DND-41 (cell line): ENCODE measurements at regions not wholly inside any gene's neighbourhood (a gene's known extent, or its start where the extent isn't known, plus 50 kb on each side); places are given as distances from the start of the nearest gene placed in this dataset.

Experiments
- ATAC-seq: fragments of 200-7000 bp; cut with Tn5 transposase; 3 replicates; pipeline ENCODE4 v1.9.1; 2021; ENCODE audit warnings: low read depth; ENCODE audit not compliant: insufficient read depth
- DNase-seq: peaks from one replicate; pipeline ENCODE4 v3.0.0-alpha.2; 2020
- H2AFZ ChIP-seq: 2 replicates; pipeline ENCODE4 v1.6.0; 2012; ENCODE audit warnings: low read depth, low read length
- H3K27ac ChIP-seq: 2 replicates; pipeline ENCODE4 v1.5.1; 2012; ENCODE audit warnings: low read length, inconsistent platforms
- H3K27me3 ChIP-seq: fragments of 200-600 bp; sonication (generic); 2 replicates; pipeline ENCODE4 v1.6.0; 2012; ENCODE audit warnings: low read length, mild to moderate bottlenecking, inconsistent platforms; ENCODE audit not compliant: insufficient read depth, poor library complexity
- H3K36me3 ChIP-seq: 2 replicates; pipeline ENCODE4 v1.5.1; 2012; ENCODE audit warnings: low read length, inconsistent platforms; ENCODE audit not compliant: insufficient read depth
- H3K4me1 ChIP-seq: 2 replicates; pipeline ENCODE4 v1.5.1; 2012; ENCODE audit warnings: mild to moderate bottlenecking, low read length; ENCODE audit not compliant: insufficient read depth
- H3K4me2 ChIP-seq: 2 replicates; pipeline ENCODE4 v1.6.0; 2012; ENCODE audit warnings: mild to moderate bottlenecking, moderate library complexity, low read length, inconsistent platforms; ENCODE audit not compliant: insufficient read depth
- H3K4me3 ChIP-seq, 2 experiments: fragments of 200-600 bp in 1 of 2; shearing (Covaris generic) in 1 of 2; 2 replicates each; pipeline ENCODE4 v1.5.1; 2012 to 2016; ENCODE audit warnings: inconsistent platforms in 2 of 2, low read length in 2 of 2, mild to moderate bottlenecking in 2 of 2, low read depth in 1 of 2, moderate library complexity in 1 of 2
- H3K79me2 ChIP-seq: 2 replicates; pipeline ENCODE4 v1.6.0; 2012; ENCODE audit warnings: low read length, inconsistent platforms; ENCODE audit not compliant: insufficient read depth
- H3K9ac ChIP-seq: 2 replicates; pipeline ENCODE4 v1.6.0; 2012; ENCODE audit warnings: low read depth, mild to moderate bottlenecking, inconsistent platforms, low read length, moderate library complexity
- H3K9me3 ChIP-seq: 2 replicates; pipeline ENCODE4 v1.5.1; 2012; ENCODE audit warnings: low read length, moderate library complexity, mild to moderate bottlenecking, inconsistent platforms; ENCODE audit not compliant: insufficient read depth, severe bottlenecking
- H4K20me1 ChIP-seq: 2 replicates; pipeline ENCODE4 v1.6.0; 2012; ENCODE audit warnings: low read length; ENCODE audit not compliant: insufficient read depth
- CTCF ChIP-seq: IDR thresholded peaks from 2 replicates; pipeline ENCODE4 v1.5.1; 2012; ENCODE audit warnings: borderline replicate concordance, low read length, moderate library complexity, mild to moderate bottlenecking; ENCODE audit not compliant: poor library complexity, severe bottlenecking; ENCODE audit errors: extremely low read depth
- EZH2 ChIP-seq: IDR thresholded peaks from 3 replicates; pipeline ENCODE4 v1.6.1; 2012; ENCODE audit warnings: borderline replicate concordance, low read depth, mild to moderate bottlenecking, moderate library complexity, low read length, inconsistent platforms; ENCODE audit not compliant: severe bottlenecking

GRCh38 chr12:42936991-42937390 lies 347.4 kb upstream of the PRICKLE1 start:
- no peak for ATAC-seq
- H4K20me1 ChIP-seq = no peaks in the 10 kb centered on the region
- TF ChIP-seq CTCF = no peak
- TF ChIP-seq EZH2 = no peak
- no peak overlapping the region for H2AFZ ChIP-seq
- no peak overlapping the region for H3K27ac ChIP-seq
- H3K9me3 ChIP-seq = no peaks in the 10 kb centered on the region
- no peak for DNase-seq
- H3K36me3 ChIP-seq = no peaks in the 10 kb centered on the region
- no peak overlapping the region for H3K9ac ChIP-seq
- no peaks in the 10 kb centered on the region for H3K4me1 ChIP-seq
- H3K79me2 ChIP-seq = no peaks in the 10 kb centered on the region
- H3K4me3 ChIP-seq = no peak overlapping the region
- H3K4me2 ChIP-seq = no peak overlapping the region
- no peaks in the 10 kb centered on the region for H3K27me3 ChIP-seq

- Histone ChIP-seq H3K27ac (no peak overlapping the region), H3K79me2 (no peaks in the 10 kb centered on the region), H3K36me3 (no peaks in the 10 kb centered on the region), H3K4me3 (no peak overlapping the region), H3K9me3 (no peaks in the 10 kb centered on the region), H3K4me1 (no peaks in the 10 kb centered on the region), H3K4me2 (no peak overlapping the region), H3K9ac (no peak overlapping the region), H2AFZ (no peak overlapping the region), H4K20me1 (no peaks in the 10 kb centered on the region), H3K27me3 (no peaks in the 10 kb centered on the region)
- no peak for DNase-seq
- ATAC-seq = no peak
- TF ChIP-seq CTCF = no peak
- no peak for TF ChIP-seq EZH2
Measured at GRCh38 chr12:42936260-42936659, 346.7 kb upstream of the PRICKLE1 start.

- no peaks in the 10 kb centered on the region for H3K27me3 ChIP-seq
- no peaks in the 10 kb centered on the region for H3K79me2 ChIP-seq
- DNase-seq (no peak), ATAC-seq (no peak)
- H3K4me1 ChIP-seq = no peaks in the 10 kb centered on the region
- no peak overlapping the region for H3K9ac ChIP-seq
- TF ChIP-seq EZH2 = no peak
- no peak for TF ChIP-seq CTCF
- H3K36me3 ChIP-seq = no peaks in the 10 kb centered on the region
- no peak overlapping the region for H3K27ac ChIP-seq
- H3K4me3 ChIP-seq = no peak overlapping the region
- no peak overlapping the region for H2AFZ ChIP-seq
- no peak overlapping the region for H3K4me2 ChIP-seq
- H3K9me3 ChIP-seq = no peaks in the 10 kb centered on the region
- no peaks in the 10 kb centered on the region for H4K20me1 ChIP-seq
Measured at GRCh38 chr12:42935756-42936155, 346.2 kb upstream of the PRICKLE1 start.

- no peaks in the 10 kb centered on the region for H3K4me1 ChIP-seq
- H3K79me2 ChIP-seq = no peaks in the 10 kb centered on the region
- H3K9me3 ChIP-seq = no peaks in the 10 kb centered on the region
- H4K20me1 ChIP-seq = no peaks in the 10 kb centered on the region
- ATAC-seq (no peak), DNase-seq (no peak)
- no peak overlapping the region for H3K4me2 ChIP-seq
- no peaks in the 10 kb centered on the region for H3K27me3 ChIP-seq
- no peak overlapping the region for H3K4me3 ChIP-seq
- no peaks in the 10 kb centered on the region for H3K36me3 ChIP-seq
- no peak overlapping the region for H3K27ac ChIP-seq
- TF ChIP-seq EZH2 (no peak), CTCF (no peak)
- H2AFZ ChIP-seq = no peak overlapping the region
- H3K9ac ChIP-seq = no peak overlapping the region
Measured at GRCh38 chr12:42935090-42935489, 345.5 kb upstream of the PRICKLE1 start.
